LNCAP (cell line): ENCODE measurements at regions not wholly inside any gene's neighbourhood (a gene's known extent, or its start where the extent isn't known, plus 50 kb on each side); places are given as distances from the start of the nearest gene placed in this dataset.

Experiments
- CTCF ChIP-seq: fragments of 450-650 bp; IDR thresholded peaks from 2 replicates; pipeline ENCODE4 v1.5.1; 2017; ENCODE audit warnings: mild to moderate bottlenecking

DNA sequence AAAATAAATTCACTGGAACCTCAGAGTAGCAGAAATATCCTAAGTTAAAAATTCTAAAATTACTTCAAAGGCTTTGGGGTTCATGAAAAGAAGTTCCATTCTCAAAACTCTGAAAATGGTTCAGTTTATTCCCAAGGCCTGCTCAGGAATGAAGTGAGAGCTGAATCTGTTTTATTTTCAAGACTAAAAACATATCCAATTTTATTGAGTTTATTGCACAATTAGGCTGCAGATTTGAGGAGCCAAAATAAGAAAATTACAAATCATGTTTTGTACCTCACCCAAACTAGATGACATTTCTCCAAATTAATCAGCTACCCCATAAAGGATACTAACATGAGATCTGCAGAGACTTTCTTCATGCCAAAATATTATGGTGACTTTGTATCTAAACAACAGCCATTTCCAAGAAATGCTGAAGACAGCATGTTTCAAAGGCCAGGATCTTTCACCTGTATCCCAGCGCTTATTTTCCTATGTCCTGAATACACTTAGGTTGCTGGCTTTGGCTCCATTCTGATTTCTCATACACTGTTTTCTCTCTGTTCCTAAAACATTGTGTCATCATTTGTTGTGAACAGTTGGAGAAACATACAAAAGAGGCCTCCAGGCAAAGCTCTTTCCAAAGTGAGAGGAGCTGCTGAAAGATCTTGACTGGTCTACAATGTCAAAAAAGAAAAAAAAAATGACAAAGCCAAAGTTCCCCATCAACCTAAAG lies 85.7 kb upstream of the F13A1 start:
- no peak for TF ChIP-seq CTCF

GRCh38 chr6:6406715-6407070 lies 86.2 kb upstream of the F13A1 start:
- no peak for TF ChIP-seq CTCF

- TF ChIP-seq CTCF, result no peak
Measured at GRCh38 chr6:6407071-6407741, 86.7 kb upstream of the F13A1 start.

DNA sequence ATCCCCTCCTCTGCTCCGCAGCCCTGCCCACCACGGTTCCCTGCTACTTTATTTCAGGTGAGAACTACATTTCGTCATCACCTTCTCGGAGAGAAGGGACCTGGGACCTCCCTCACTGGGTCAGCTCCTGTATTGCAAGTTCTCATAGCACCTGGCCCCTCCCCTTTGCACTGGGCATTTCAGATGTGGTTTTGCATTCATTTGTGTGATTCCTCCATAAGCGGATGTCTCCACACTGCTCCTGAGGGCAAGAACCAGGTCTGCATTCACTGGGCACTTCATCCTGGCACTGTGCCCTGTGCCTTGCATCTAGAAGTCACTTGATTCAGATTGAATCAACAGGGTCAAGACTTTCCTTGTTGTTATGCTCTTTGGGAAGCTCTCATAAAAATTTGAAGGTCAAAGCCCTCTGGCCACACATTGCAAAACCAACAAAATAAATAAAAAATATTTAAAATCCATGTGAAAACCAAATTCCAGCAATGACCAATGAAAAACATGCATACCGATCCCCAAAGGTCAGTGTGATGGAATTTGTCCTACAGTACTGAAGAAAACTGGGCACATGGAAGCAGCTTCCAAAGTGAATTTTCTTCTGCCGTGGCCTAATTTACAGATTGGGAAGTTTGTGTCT lies 89.1 kb upstream of the F13A1 start:
- TF ChIP-seq CTCF, result no peak

DNA sequence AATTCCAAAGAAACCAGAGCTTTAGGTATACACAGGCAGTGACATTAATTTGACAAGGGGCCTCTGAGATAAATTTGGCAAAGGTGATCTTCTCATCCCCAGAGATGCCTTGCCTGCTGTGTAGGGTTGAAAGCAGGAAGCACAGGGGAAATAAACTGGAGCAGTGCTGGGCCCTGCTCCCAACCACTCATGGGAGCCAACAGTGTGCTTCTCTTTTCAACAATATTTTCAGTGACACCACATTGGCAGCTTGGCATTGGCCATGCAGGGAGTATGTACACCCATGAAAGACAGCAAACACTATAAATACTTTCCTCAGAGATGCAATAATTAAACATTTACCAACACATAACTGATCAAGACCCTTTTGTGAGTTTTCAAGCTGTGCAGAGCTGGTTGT lies 90.7 kb upstream of the F13A1 start:
- no peak for TF ChIP-seq CTCF

- TF ChIP-seq CTCF, result no peak
Measured at GRCh38 chr6:6412221-6412620, 91.8 kb upstream of the F13A1 start.

DNA sequence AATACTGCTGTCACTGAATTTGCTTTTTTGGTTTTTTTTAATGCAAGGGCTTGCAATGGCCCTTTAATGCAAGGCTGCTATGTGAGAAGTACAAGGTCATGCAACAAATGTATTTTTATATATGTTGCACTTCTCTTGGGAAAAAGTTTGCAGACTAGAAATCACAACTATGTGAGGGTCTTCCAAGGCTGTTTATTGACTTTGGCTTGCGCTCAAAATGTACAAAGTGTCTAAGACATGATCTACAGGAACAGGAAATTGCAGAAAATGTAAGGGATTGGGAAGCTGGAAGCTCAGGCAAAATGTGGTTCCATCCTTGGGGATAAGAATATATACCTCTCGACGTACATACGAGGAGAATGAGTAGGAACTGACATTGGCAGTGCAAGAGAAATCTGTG lies 92.2 kb upstream of the F13A1 start:
- TF ChIP-seq CTCF, result no peak
